Tibial nerve (tissue), 3 donors: ENCODE measurements at regions not wholly inside any gene's neighbourhood (a gene's known extent, or its start where the extent isn't known, plus 50 kb on each side); places are given as distances from the start of the nearest gene placed in this dataset.

ENCODE experiments used
- POLR2A ChIP-seq, 2 donors: fragments of 450-650 bp; IDR thresholded peaks; one replicate each; pipeline ENCODE4 v1.6.1; 2017; ENCODE audit warnings: antibody characterized with exemption in 2 of 2, mild to moderate bottlenecking in 2 of 2, moderate library complexity in 2 of 2
- TF ChIP-seq, protein P1 (sequence below), 5 experiments: fragments of 200-600 bp in 3 of 5; fragments of 450-650 bp in 2 of 5; sonication (generic) in 3 of 5; IDR thresholded peaks; one replicate each; pipeline ENCODE4 v1.5.1; 2016 to 2019; ENCODE audit warnings: antibody characterized with exemption in 5 of 5, mild to moderate bottlenecking in 3 of 5, moderate library complexity in 2 of 5

DNA sequence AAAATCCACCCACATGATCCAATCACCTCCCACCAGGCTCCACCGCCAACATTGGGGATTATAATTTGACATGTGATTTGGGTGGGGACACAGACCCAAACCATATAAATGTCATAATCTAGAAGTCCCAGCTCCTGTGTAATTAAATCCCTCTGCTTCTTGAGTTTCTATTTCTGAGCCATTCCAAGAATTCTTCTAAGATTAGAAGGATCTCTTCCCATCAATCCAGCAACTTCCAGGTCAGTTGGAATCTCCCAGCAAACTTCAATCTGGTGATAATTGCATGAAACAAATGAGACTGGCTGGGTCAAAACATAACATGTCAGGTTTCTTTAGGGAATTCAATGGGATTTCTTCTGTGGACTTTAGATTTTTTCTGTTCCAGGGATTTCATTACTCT, 127.8 kb upstream of the CDH5 start:
- TF ChIP-seq, protein P1, sequence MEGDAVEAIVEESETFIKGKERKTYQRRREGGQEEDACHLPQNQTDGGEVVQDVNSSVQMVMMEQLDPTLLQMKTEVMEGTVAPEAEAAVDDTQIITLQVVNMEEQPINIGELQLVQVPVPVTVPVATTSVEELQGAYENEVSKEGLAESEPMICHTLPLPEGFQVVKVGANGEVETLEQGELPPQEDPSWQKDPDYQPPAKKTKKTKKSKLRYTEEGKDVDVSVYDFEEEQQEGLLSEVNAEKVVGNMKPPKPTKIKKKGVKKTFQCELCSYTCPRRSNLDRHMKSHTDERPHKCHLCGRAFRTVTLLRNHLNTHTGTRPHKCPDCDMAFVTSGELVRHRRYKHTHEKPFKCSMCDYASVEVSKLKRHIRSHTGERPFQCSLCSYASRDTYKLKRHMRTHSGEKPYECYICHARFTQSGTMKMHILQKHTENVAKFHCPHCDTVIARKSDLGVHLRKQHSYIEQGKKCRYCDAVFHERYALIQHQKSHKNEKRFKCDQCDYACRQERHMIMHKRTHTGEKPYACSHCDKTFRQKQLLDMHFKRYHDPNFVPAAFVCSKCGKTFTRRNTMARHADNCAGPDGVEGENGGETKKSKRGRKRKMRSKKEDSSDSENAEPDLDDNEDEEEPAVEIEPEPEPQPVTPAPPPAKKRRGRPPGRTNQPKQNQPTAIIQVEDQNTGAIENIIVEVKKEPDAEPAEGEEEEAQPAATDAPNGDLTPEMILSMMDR (IDR thresholded peaks at IDR 0.05): no peak
- no peak for TF ChIP-seq POLR2A (IDR thresholded peaks at IDR 0.05)
